HEK293T (cell line): ENCODE measurements at regions not wholly inside any gene's neighbourhood (a gene's known extent, or its start where the extent isn't known, plus 50 kb on each side); places are given as distances from the start of the nearest gene placed in this dataset.

Experiments
- ARNT ChIP-seq: fragments of 450-650 bp; IDR thresholded peaks from 2 replicates; pipeline ENCODE4 v1.6.1; 2017; ENCODE audit warnings: mild to moderate bottlenecking
- BHLHE40 ChIP-seq: fragments of 450-650 bp; IDR thresholded peaks from 2 replicates; pipeline ENCODE4 v1.6.1; 2016; ENCODE audit warnings: mild to moderate bottlenecking, moderate library complexity, borderline replicate concordance
- CTBP1 ChIP-seq: fragments of 450-650 bp; IDR thresholded peaks from 2 replicates; pipeline ENCODE4 v1.6.1; 2016; ENCODE audit warnings: borderline replicate concordance
- ELF4 ChIP-seq: fragments of 450-650 bp; IDR thresholded peaks from 2 replicates; pipeline ENCODE4 v1.6.1; 2017; ENCODE audit warnings: antibody characterized with exemption
- FOXK2 ChIP-seq: fragments of 450-650 bp; IDR thresholded peaks from 2 replicates; pipeline ENCODE4 v1.6.1; 2016; ENCODE audit warnings: mild to moderate bottlenecking
- FOXM1 ChIP-seq: fragments of 450-650 bp; IDR thresholded peaks from 2 replicates; pipeline ENCODE4 v1.6.1; 2017; ENCODE audit warnings: mild to moderate bottlenecking, borderline replicate concordance
- L3MBTL2 ChIP-seq: fragments of 450-650 bp; conservative IDR thresholded peaks from 2 replicates; pipeline ENCODE4 v1.6.1; 2016; ENCODE audit warnings: mild to moderate bottlenecking
- LEF1 ChIP-seq: fragments of 450-650 bp; IDR thresholded peaks from 2 replicates; pipeline ENCODE4 v1.6.1; 2017; ENCODE audit warnings: mild to moderate bottlenecking, borderline replicate concordance
- NFRKB ChIP-seq: fragments of 450-650 bp; IDR thresholded peaks from 2 replicates; pipeline ENCODE4 v1.6.1; 2016; ENCODE audit warnings: mild to moderate bottlenecking, moderate library complexity
- SP1 ChIP-seq: fragments of 450-650 bp; IDR thresholded peaks from 2 replicates; pipeline ENCODE4 v1.6.1; 2017
- SUZ12 ChIP-seq: fragments of 450-650 bp; IDR thresholded peaks from 2 replicates; pipeline ENCODE4 v1.6.1; 2016; ENCODE audit warnings: mild to moderate bottlenecking
- TARDBP ChIP-seq: fragments of 450-650 bp; IDR thresholded peaks from 2 replicates; pipeline ENCODE4 v1.6.1; 2016
- TF ChIP-seq, protein P1 (sequence below): fragments of 450-650 bp; IDR thresholded peaks from 2 replicates; pipeline ENCODE4 v1.6.1; 2016

DNA sequence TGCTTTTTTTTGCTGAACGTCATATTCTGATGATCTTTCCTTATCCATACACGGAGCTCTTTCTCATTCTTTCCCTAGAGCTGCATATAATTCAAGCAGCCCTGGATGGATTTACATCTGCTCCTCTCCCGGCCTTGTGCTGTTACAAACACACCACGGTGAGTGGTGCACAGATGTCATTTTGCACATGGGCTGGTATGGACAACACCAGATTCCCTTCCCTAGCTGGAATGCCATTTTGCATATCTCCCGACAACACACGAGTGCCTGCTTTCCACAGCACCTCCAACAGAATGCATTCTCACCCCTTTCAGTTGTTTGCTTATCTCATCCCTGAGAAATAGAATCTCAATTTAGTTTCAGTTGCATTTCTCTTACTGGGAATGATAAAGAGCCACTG, 69.5 kb upstream of the AFDN start:
- TF ChIP-seq SP1 (no peak), NFRKB (no peak), TARDBP (no peak), FOXM1 (no peak), LEF1 (no peak), ELF4 (no peak), L3MBTL2 (no peak), CTBP1 (no peak), BHLHE40 (no peak), FOXK2 (no peak), SUZ12 (no peak), ARNT (no peak)
- TF ChIP-seq, protein P1, sequence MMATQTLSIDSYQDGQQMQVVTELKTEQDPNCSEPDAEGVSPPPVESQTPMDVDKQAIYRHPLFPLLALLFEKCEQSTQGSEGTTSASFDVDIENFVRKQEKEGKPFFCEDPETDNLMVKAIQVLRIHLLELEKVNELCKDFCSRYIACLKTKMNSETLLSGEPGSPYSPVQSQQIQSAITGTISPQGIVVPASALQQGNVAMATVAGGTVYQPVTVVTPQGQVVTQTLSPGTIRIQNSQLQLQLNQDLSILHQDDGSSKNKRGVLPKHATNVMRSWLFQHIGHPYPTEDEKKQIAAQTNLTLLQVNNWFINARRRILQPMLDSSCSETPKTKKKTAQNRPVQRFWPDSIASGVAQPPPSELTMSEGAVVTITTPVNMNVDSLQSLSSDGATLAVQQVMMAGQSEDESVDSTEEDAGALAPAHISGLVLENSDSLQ, result no peak
